ENCODE measurements at regions not wholly inside any gene's neighbourhood (a gene's known extent, or its start where the extent isn't known, plus 50 kb on each side); places are given as distances from the start of the nearest gene placed in this dataset.

- Histone ChIP-seq H3K79me2 (ENCODE audit: insufficient read depth, low read length) (no peaks in the 10 kb centered on the region), H2AFZ (ENCODE audit: low read length) (no peak overlapping the region), H3K56ac (ENCODE audit: insufficient read length, low read depth, low read length) (no peak overlapping the region), H4K8ac (replicated peaks; ENCODE audit: insufficient read length, low read depth, low read length) (no peak overlapping the region), H2BK5ac (ENCODE audit: insufficient read length, low read length) (no peak overlapping the region), H3K23me2 (ENCODE audit: insufficient read length, low read depth, low read length, poor library complexity, severe bottlenecking) (no peaks in the 10 kb centered on the region), H3K23ac (ENCODE audit: insufficient read length, low read depth, low read length) (no peak overlapping the region), H2BK15ac (ENCODE audit: low read depth, low read length) (no peak overlapping the region), H3K4me1 (ENCODE audit: insufficient read depth, low read length) (no peaks in the 10 kb centered on the region), H3T11ph (ENCODE audit: low read length) (no peak overlapping the region), H2BK120ac (ENCODE audit: low read depth, low read length, poor library complexity, severe bottlenecking) (no peak overlapping the region), H2AK5ac (ENCODE audit: insufficient read length, low read length) (no peak overlapping the region), H3K4ac (ENCODE audit: low read depth, low read length) (no peak overlapping the region), H4K5ac (ENCODE audit: insufficient read length, low read depth, low read length) (no peak overlapping the region), H3K27me3 (ENCODE audit: insufficient read depth, low read length) (no peaks in the 10 kb centered on the region), H3K9ac (ENCODE audit: extremely low read depth, insufficient read length, low read length) (no peak overlapping the region), H3K14ac (ENCODE audit: insufficient read depth, low read length) (no peak overlapping the region), H2BK12ac (ENCODE audit: insufficient read length, low read depth, low read length) (no peak overlapping the region), H3K79me1 (ENCODE audit: insufficient read depth, low read depth, low read length, poor library complexity, severe bottlenecking) (no peaks in the 10 kb centered on the region), H3K18ac (ENCODE audit: insufficient read length, low read depth, low read length) (no peak overlapping the region), H3K27ac (ENCODE audit: insufficient read length, low read depth, low read length) (no peak overlapping the region), H3K4me2 (ENCODE audit: insufficient read depth, insufficient read length, low read length) (no peak overlapping the region), H4K20me1 (ENCODE audit: control insufficient read depth, insufficient read depth, insufficient read length) (no peaks in the 10 kb centered on the region), H2BK20ac (ENCODE audit: low read depth, low read length, poor library complexity, severe bottlenecking) (no peak overlapping the region), H4K91ac (ENCODE audit: insufficient read length, low read depth, low read length) (no peak overlapping the region), H3K9me3 (ENCODE audit: control insufficient read depth, low read depth, low read length) (no peaks in the 10 kb centered on the region)
- Mint-ChIP-seq H3K36me3 (ENCODE audit: insufficient read depth in 1 of 3, low read depth in 3 of 3) (no peaks in the 10 kb centered on the region), H3K27ac (peak overlapping the region in 1 of 3 experiments; percentile 12; a peak in 1 of 7 replicates), H3K27me3 (ENCODE audit: low read depth) (no peaks in the 10 kb centered on the region), H3K4me1 (no peaks in the 10 kb centered on the region), H3K9me3 (no peaks in the 10 kb centered on the region), H3K4me3 (no peak overlapping the region)
- TF ChIP-seq, protein P1, sequence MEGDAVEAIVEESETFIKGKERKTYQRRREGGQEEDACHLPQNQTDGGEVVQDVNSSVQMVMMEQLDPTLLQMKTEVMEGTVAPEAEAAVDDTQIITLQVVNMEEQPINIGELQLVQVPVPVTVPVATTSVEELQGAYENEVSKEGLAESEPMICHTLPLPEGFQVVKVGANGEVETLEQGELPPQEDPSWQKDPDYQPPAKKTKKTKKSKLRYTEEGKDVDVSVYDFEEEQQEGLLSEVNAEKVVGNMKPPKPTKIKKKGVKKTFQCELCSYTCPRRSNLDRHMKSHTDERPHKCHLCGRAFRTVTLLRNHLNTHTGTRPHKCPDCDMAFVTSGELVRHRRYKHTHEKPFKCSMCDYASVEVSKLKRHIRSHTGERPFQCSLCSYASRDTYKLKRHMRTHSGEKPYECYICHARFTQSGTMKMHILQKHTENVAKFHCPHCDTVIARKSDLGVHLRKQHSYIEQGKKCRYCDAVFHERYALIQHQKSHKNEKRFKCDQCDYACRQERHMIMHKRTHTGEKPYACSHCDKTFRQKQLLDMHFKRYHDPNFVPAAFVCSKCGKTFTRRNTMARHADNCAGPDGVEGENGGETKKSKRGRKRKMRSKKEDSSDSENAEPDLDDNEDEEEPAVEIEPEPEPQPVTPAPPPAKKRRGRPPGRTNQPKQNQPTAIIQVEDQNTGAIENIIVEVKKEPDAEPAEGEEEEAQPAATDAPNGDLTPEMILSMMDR (conservative IDR thresholded peaks at IDR 0.05), result no peak
- DNase-seq, result no peak
- WGBS (ENCODE audit: extremely low coverage, insufficient read length, low lambda C conversion rate), result no CpG with 5 or more reads among the region's 4 CpGs
Measured at GRCh38 chr2:187013058-187013457, 164.1 kb upstream of the ZSWIM2 start.
